Left lung (tissue), 4 donors: ENCODE measurements at regions not wholly inside any gene's neighbourhood (a gene's known extent, or its start where the extent isn't known, plus 50 kb on each side); places are given as distances from the start of the nearest gene placed in this dataset.

Experiments used
- ATAC-seq: fragments of 200-7000 bp; cut with Tn5 transposase; one replicate; pipeline ENCODE4 v1.9.1; 2020; ENCODE audit warnings: moderate library complexity
- DNase-seq, 4 donors: peaks; one replicate each; pipeline ENCODE4 v3.0.0-alpha.2; 2013 to 2020
- H3K27ac ChIP-seq, 2 donors: fragments of 200-600 bp; sonication (generic) in 1 of 2; one replicate each; pipeline versions ENCODE4 v1.5.0 to v1.8.0; 2020 to 2021
- H3K27me3 ChIP-seq, 2 donors: fragments of 200-600 bp; sonication (generic) in 1 of 2; one replicate each; pipeline versions ENCODE4 v1.5.0 to v1.8.0; 2020 to 2021
- H3K36me3 ChIP-seq, 2 donors: fragments of 200-600 bp; sonication (generic) in 1 of 2; one replicate each; pipeline versions ENCODE4 v1.5.0 to v1.8.0; 2020 to 2021
- H3K4me1 ChIP-seq, 2 donors: fragments of 200-600 bp; one replicate each; pipeline ENCODE4 v1.8.0; 2021
- H3K4me3 ChIP-seq, 2 donors: fragments of 200-600 bp; sonication (generic) in 1 of 2; one replicate each; pipeline versions ENCODE4 v1.5.0 to v1.8.0; 2020 to 2021; ENCODE audit warnings: mild to moderate bottlenecking in 1 of 2
- H3K9me3 ChIP-seq, 2 donors: fragments of 200-600 bp; sonication (generic) in 1 of 2; one replicate each; pipeline versions ENCODE4 v1.5.0 to v1.8.0; 2020 to 2021
- CTCF ChIP-seq, 2 donors: fragments of 200-600 bp; sonication (generic) in 1 of 2; IDR thresholded peaks; one replicate each; pipeline versions ENCODE4 v1.5.0 to v1.8.0; 2021; ENCODE audit warnings: antibody characterized with exemption in 2 of 2
- intact Hi-C, 2 donors: fragments of 100-400 bp; cut with DNase I; formaldehyde crosslinking; loops; one replicate each; pipeline versions ENCODE4 v1.11.2 to v1.14.2; 2022
- donor health status: DM: no; HTN: yes; CAD: no.
- donor health status: DM: no; HTN: no; CAD: no.

- Histone ChIP-seq H3K4me3 (no peak overlapping the region), H3K36me3 (no peaks in the 10 kb centered on the region), H3K27me3 (no peaks in the 10 kb centered on the region), H3K27ac (no peak overlapping the region), H3K9me3 (no peaks in the 10 kb centered on the region), H3K4me1 (no peaks in the 10 kb centered on the region)
- ATAC-seq (no peak), DNase-seq (no peak)
- intact Hi-C loops = no loop called here
- TF ChIP-seq CTCF (IDR thresholded peaks at IDR 0.05) = no peak
Observed at GRCh38 chr7:79681454-79681853, 228.0 kb upstream of the MAGI2 start.

GRCh38 chr7:79673969-79674368 is 220.5 kb upstream of the MAGI2 start:
- Histone ChIP-seq H3K27me3 (no peaks in the 10 kb centered on the region), H3K27ac (no peak overlapping the region), H3K4me1 (no peaks in the 10 kb centered on the region), H3K9me3 (peaks cover 0 to 4% of the 10 kb centered on the region in 2 donors), H3K36me3 (no peaks in the 10 kb centered on the region), H3K4me3 (no peak overlapping the region)
- no peak for DNase-seq
- TF ChIP-seq CTCF (IDR thresholded peaks at IDR 0.05) = no peak
- no peak for ATAC-seq
- intact Hi-C loops = no loop called here

- H3K9me3 ChIP-seq = peaks cover 0 to 4% of the 10 kb centered on the region in 2 donors
- H3K36me3 ChIP-seq = no peaks in the 10 kb centered on the region
- ATAC-seq (no peak), DNase-seq (no peak)
- intact Hi-C loops = no loop called here
- H3K27me3 ChIP-seq = no peaks in the 10 kb centered on the region
- H3K4me1 ChIP-seq = no peaks in the 10 kb centered on the region
- no peak overlapping the region for H3K4me3 ChIP-seq
- H3K27ac ChIP-seq = no peak overlapping the region
- no peak for TF ChIP-seq CTCF (IDR thresholded peaks at IDR 0.05)
Observed at GRCh38 chr7:79673421-79673820, 220.0 kb upstream of the MAGI2 start.

GRCh38 chr7:79668292-79668691 is 214.8 kb upstream of the MAGI2 start:
- Histone ChIP-seq H3K27ac (no peak overlapping the region), H3K36me3 (no peaks in the 10 kb centered on the region), H3K4me3 (no peak overlapping the region), H3K4me1 (no peaks in the 10 kb centered on the region), H3K9me3 (peaks cover 0 to 10% of the 10 kb centered on the region in 2 donors), H3K27me3 (no peaks in the 10 kb centered on the region)
- DNase-seq = no peak
- no peak for ATAC-seq
- intact Hi-C loops = no loop called here
- TF ChIP-seq CTCF (IDR thresholded peaks at IDR 0.05) = no peak

GRCh38 chr7:79666472-79666871 is 213.0 kb upstream of the MAGI2 start:
- peaks cover 0 to 10% of the 10 kb centered on the region in 2 donors for H3K9me3 ChIP-seq
- DNase-seq (no peak), ATAC-seq (no peak)
- intact Hi-C loops = no loop called here
- H3K27me3 ChIP-seq = no peaks in the 10 kb centered on the region
- no peak for TF ChIP-seq CTCF (IDR thresholded peaks at IDR 0.05)
- H3K36me3 ChIP-seq = no peaks in the 10 kb centered on the region
- H3K27ac ChIP-seq = no peak overlapping the region
- no peak overlapping the region for H3K4me3 ChIP-seq
- no peaks in the 10 kb centered on the region for H3K4me1 ChIP-seq
